NCI-H1092 treated with DMSO at 0.1 percent for 48 hours (cell line): ENCODE measurements at regions not wholly inside any gene's neighbourhood (a gene's known extent, or its start where the extent isn't known, plus 50 kb on each side); places are given as distances from the start of the nearest gene placed in this dataset.

Source experiments
- DNase-seq: peaks from one replicate; lab custom pipeline; 2025; lab: John Stamatoyannopoulos, UW

DNA sequence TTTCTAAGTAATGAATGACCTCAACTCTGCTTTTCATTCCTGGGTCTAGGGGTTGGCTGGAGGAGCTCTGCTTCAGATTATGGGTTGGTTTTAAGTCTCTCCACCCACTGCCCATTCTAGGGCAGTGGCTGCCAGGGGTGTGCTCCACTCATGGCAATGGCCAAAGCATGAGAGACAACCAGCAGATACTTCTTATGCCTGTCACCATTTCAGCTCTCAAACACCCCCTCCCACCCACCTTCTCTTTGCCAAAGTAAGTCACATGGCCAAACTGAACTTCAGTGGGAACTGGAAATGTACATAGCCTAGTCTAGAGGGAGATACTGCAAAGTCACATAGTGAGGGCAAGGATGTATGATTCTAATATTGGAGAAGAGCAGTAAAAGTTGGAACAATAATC is 285.3 kb downstream of the RPLP1 start:
- no peak for DNase-seq

DNA sequence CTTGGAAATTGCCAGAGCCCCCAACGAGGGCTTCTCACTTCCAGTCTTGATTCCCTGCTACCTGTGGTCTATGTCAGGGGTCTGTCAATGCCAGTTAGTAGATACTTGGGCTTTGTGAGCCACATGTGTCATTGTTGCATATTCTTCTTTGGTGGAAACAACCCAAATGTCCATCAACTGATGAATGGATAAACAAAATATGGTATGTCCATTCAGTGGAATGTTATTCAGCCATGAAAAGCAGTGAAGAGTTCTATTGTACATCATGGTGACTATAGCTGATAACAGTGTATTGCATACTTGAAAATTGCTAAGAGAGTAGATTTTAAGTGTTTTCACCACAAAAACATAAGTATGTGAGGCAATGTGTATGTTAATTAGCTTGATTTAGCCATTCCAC is 288.1 kb downstream of the RPLP1 start:
- DNase-seq, result no peak

DNA sequence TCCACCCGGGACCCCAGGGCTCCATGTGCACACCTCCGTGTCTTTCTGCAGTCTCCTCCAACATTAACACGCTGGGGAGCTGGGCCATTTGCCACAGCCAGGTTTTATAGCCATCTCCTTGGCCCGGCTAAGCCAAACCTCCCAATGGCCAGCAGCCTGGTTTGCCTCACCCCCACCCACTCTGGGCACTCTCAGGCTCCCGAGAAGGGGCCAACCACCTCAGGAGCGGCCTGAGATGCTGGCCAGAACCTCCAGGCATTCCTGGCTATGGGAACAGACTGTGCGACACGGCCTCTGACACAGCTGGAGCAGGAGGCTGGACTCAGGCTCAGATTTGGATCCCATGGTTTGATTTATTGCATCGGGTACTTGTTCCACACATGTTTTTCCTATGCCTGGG is 289.7 kb downstream of the RPLP1 start:
- no peak for DNase-seq

DNA sequence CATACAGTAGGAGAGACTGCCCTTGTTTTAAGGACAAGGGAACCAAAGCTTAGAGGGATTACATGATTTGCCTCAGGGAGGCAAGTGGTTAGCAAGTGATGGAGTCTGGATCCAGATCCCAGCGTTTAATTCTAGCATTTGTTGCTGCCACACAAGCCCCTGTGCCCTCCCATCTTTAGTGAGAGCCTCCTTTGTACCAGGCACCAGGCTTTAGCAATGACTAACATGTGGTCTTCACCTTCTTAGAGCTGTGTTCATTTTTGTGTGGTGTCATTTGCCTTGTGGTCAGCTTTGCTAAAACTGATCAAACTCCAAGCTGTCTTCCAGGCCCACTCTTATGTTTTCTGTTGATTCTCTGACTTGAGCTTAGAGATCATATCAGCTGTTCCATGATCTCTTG is 290.5 kb downstream of the RPLP1 start:
- DNase-seq, result no peak

DNA sequence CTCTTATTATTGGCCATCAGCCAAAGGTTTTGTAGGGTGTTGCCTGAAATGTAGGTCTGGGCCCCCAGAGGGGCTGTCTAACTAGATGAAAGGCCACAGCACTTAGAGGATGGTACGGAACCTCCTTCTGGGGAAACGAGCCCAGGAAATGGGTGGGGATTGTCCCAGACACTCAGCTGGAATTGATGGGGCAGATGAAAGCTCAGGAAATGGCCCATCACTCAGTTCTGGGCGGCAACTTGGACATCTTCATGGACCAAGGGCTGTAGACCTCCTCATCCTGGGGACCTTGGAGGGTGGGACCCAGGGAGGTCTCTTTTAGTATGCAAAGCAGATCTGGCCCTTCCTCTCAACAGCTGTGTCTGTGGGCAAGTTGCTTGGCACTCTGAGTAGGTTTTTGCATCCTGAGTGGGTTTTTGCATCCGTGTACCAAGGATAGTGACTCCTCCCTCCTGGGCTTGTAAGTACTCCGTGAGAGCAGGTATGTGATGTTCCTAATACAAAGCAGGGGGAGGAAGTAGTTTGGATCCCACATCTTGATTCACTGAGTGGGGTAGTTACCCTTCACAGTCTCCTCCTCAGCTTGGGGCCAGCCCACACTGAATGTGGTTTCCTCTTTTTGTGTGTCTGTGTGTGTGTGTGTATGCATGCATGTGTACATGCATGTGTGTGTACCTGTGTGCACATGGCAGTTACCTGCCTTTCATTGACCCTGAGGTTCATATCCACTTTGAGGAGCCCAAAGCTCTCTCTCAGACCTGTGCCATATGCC is 292.0 kb downstream of the RPLP1 start:
- no peak for DNase-seq

DNA sequence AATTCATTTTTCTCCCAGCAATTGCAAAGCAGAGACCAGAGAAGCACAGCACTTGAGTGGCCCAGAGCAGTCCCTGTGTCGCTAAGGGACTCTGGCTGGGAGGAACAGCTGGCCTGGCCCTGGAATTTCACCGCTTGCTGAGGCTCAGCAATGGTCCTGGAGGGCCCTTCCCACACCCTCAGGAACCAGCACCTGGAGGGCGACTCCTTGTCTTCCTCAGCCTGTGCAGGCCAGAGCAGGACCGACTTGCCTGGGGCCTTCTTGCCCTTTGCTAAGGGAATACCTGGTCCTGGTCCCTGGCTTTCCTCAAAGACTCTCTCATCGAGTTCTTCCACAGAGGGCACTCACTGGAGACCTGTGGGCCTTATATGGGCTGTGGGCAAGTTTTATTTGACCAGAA is 294.6 kb downstream of the RPLP1 start:
- DNase-seq, result no peak

DNA sequence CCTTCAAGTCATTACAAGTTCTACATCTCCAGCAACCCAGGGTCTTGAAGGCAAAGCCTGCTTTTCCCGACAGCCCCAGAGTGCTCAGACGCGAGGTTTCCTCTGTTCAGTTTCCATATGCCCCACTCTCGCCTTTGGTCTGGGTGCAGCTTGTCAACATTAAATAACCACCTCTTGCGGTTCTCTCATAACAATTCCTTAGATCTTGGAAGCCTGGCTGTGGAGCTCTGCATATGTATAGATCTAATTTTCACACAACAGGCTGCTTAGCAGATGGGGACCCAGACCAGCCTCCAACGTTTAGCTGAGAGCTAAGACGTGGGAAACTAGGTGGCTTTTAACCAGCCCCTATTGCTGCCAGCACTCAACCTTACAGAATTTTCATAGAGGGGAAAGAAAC is 295.5 kb downstream of the RPLP1 start:
- DNase-seq, result no peak

DNA sequence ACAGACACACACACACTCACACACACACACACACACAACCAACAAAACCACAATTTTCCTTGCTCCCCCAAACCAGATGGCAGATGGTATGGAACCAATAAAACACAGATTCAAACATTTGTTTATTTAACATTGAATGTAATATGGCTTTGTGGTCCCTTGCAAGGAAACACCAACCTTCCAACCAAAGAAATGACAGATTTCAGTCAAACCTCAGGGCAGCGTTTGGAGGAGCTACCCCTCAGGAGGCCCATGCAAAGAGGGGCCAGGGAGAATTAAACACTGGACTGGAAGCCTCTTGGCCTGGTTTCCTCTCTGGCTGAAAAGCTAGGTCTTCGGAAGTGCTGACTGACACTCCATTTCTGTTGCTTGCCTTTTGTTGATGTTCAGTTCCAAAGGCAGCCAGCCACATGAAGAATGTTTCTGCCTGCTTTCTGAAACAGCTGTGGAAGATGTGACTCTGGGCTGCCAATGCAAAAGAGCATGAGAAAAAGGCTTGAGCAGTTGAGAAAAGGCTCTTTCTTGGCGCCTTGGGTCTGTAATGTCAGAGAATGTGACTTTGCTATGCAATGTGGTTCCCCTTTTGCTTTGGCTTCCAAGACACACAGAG is 296.1 kb downstream of the RPLP1 start:
- DNase-seq, result no peak

DNA sequence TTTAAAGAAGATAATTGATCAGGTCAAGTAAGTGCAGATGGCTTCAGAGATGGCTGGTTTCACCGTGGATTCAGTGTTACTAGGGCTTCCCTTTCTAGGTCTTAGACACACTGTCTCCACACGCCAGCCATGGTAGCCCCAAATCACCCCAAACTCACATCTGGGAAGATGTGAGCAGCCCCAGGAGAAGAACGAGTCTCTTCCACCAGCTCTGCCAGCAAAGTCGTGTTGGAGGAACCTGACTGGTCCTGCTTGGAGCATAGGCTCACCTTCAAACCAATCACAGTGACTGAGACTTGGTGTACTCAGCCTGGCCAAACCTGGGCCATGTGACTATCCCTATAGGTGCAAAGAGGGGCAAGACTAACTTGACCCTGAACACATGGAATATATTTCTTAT is 296.7 kb downstream of the RPLP1 start:
- no peak for DNase-seq

DNA sequence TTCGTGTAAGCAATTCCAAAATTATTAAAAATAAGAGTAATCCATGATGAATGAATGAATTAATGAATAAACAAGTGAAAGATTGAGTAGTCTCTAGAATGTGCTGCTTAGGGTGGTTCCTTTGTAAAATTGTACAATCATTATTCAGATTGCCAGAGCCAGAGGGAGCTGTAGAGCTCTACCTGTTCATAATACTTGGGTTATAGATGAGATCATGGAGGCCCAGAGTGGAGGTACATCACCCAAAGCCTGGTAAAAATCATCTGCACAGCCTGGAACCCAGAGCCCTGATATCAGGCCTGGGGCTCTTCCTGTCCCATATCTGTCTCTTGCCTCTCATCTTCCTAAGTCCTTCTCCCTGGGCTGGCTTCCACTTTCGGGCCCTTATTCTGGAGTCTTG is 297.2 kb downstream of the RPLP1 start:
- DNase-seq, result no peak

DNA sequence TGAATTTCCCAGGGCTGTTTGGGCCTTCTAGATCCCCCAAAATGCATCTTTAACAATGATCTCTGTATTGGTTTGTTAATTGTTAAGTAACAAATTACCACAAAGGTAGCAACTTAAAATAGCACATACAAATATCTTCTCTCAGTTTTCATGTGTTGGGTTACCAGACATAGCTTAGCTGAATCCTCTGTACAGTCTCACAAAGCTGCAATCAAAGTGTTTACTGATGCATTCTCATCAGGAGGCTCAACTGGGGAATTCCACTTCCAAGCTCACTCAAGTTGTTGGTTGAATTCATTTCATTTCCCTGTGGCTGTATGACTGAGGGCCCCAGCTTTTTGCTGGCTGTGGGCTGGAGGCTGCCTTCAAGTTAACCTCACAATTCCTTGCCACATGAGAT is 297.6 kb downstream of the RPLP1 start:
- no peak for DNase-seq

DNA sequence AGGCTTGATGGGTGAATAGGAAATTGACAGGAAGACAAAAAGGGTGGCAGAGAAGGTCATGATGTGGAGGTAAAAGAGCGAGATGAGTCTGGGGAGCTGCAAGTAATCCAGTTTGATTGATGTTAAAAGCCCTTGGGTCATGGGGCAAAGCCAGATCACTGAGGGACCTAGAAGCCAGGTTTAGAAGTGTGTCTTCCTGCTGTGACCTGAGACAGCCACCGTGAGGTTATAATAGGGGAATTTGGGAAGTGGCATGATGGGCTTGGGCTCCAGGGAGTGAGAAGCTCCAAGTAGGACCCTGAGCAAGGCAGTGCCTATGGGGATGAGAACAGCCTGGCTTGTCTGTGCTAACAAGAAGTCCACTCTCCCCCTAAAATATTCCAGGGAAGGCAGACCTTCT is 298.5 kb downstream of the RPLP1 start:
- no peak for DNase-seq

DNA sequence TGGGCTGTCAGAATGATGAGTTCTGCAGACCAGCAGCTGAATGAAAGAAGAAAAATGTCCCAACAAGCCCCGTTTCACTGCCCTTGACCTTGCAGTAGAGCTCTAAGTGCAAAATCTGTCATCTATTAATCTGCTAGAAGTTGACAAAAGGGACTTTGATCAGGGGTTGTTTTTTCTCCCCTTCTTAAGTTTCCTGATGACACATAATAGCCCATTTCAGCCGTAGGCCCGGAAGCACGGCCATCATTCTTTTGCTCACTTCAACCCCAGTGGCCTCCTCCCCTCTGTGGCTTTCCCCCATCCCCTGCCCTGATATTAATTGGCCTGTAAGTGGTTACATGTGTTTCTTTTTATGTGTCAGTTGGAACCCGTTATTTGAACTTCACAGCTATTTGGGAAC is 298.9 kb downstream of the RPLP1 start:
- no peak for DNase-seq

DNA sequence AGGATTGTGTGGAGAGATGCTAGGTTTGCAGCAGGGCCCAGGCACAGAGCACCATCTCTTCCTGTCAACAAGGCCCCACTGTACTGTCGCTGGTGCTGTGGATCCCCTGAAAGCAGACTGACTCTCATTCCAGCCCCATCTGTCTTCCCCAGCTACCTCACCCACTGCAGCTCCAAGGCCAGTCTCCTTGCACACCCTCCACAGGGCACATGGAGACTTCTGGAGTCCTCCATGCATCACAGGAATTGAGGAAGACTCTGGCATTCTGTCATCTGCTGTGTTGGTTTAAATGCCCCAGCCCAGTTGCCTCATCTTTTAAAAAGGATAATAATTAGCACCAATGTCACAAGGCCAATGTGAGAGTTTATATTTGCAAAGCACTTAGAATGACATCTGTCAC is 301.2 kb downstream of the RPLP1 start:
- DNase-seq, result no peak

DNA sequence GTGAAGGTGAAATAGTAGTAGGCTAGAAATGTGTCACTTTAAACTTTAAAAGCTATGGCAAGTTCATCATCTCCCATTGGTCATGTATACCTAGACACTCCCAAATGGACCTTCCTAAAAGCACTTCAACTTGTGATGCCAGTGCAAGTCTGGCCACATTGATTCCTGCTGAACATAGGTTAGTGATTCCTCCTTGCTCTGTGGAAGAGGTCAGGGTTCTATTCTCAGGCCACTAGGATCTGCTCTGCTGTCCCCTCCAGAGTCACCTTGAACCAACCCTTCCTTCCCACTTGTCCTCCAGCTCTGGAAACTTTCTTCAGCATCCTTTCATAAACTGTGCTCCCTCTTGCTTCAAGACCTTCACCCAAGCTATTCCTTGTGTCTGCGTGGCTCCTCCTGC is 301.7 kb downstream of the RPLP1 start:
- DNase-seq, result no peak

DNA sequence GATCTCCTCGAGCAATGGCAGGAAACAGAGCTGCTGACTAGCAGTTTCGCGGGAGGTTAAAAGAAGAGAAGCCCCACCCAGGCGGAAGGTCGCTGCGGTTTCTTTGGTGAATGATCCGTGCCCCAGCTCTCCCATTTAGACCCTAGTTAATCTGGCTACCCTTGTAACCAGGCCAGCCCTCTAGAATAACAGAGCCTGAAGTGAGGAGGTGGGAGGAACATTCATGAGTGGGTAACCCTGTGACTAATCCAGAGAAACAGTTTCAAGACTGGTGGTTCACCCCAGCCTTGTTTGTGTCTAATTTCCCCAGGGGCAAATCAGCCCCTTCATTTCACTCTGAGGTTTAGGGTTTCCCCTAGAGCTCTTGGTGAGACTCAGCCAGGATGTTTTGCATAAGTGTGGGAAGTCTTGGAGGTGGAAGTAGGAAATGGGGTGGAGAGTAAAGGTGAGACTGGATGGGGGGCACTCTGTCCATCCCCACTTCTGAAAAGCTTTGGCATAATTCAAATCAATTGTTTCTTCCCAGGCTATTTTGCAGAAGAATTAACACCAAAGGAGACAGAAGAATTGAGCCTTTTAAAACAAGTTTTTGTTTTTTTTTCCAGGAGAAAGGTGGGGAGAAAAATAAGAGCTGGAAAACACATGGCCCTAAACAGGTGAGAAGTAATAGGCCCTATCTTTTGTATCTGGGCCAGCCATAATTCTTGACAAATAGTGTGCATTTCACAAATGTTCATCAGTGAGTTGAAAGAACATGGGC is 303.1 kb downstream of the RPLP1 start:
- DNase-seq, result no peak

DNA sequence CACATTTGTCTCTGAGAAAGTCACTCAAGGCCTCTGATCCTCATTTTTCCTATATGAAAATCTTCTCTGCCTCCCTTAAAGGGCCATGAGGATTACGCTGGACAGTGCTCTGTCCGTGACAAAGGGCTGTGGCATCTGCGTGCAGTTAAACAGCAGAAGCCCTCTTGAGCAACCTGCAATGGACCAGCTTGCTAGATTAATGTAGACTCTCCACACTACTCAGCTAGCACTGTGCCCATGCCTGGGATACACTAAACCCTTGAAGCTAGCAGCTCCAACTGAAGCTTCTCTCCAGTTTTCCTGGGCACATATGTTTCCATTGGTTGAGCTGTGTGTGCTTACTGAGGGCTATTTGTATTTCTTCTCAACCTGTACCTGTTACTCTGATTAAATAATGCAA is 303.8 kb downstream of the RPLP1 start:
- no peak for DNase-seq

DNA sequence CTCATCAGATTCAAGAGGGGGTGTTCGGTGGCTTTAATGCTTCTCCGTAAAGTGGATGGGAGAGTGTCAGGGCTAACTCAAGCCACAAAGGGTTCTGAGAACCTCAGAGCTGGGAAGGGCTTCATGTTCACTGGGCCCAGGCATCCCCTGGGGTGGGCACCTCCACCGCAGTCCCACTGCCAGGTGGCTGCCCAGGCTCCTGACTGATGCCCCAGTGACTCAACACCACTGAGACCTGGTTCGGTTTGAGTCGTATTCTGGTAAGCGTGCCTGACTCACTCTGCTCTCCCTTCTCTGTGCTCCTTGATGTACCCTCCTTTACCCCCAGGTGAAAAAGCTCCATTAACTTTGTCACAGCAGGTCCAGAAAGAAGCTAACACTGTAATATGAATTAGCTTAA is 304.6 kb downstream of the RPLP1 start:
- no peak for DNase-seq

DNA sequence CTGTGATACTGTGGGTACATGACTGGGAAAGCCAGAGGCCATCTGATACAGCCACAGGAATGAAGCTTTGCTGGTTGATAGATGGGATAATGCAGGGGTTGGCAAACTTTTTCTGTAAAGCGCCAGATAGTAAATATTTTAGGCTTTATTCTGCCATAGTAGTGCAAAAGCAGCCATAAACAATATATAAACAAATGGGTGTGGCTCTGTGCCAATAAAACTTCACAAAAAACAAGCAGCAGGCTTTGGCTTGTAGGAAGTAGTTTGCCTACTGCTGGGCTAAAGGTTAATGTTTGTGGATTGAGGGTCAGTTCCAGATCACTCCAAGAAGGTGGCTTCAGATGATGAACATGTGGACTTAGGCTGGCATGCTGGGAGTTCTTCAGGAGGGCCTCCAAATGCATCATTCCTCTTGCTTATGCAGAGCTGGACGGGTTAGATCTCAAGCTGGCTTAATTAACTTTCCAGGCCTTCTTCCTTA is 305.7 kb downstream of the RPLP1 start:
- DNase-seq, result no peak

DNA sequence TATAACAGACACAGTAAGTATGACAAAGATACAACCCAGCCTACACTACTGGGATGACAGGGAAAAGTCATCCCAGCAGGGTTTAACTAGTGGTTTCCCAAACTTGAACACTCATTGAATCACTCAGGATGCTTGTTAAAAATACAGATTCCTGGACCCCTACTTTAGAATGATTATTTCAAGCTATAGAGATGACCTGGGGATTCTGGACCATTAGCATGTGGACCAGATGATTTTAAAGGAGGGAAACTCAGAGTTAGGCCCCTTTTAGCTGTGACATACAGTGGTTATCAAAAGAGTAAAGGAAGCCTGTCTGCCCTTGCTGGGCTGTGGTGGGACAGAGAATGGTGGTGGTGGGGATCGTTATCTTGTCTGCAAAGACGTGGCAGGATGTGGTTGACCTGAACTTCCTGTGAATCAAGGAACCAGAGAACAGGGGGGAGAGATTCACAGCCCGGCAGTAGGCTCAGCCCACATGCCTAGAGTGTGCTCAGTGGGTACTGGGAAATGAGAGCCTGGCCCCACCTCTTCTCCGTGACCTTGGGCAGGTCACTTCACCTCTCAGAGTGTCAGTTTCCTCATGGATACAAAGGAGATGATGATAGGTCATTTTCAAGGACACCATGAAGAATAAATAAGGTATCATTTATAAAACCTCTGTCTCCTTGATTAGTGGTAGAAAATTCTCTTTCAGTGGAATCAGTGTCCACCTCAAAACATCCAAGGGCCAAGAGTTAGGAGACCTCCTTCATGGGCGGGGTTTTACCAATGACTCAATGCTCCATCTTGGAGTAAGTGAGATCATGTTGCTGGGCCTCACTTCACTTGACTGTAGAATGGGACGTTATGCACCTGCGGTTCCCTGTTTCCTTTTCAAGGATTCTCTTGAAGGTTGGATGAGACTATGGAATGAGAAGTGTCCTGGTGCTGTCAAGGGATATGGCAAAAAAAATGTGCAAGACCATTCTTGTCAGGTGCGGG is 306.5 kb downstream of the RPLP1 start:
- no peak for DNase-seq

DNA sequence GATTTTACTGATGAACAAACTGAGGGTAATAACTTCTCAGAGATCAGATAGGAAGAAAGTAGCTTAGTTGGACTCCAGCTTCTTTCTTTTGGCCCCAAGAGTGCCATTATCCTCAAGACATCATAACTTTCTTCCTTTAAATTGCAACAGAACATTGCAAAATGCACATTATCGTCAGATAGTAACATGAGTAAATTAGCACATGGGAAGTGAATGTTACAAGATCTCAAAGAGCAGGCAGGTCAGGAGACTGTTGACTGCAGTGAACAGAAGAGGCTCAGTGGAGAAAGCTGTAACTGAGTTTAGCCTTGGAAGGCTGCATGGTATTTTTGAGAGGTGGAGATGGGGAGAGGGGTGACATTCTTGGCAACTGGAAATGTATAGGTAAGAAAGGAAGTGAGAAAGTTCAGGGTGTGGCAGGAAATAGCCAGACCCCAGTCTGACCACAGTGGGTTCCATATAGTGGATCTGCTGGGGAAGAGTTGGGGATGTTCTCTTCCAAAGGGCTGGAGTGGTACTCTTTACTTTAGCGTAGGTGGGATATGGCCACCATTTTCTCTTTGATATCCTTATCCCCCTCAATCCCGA is 307.7 kb downstream of the RPLP1 start:
- no peak for DNase-seq
